Activated B cell treated with CpG ODN at 0.5 μM for 24 hours (primary cell): ENCODE measurements at regions not wholly inside any gene's neighbourhood (a gene's known extent, or its start where the extent isn't known, plus 50 kb on each side); places are given as distances from the start of the nearest gene placed in this dataset.

ENCODE experiments used
- ATAC-seq: fragments of 200-7000 bp; cut with Tn5 transposase; one replicate; pipeline ENCODE4 v1.10.0; 2021; ENCODE audit warnings: low read depth, mild to moderate bottlenecking, moderate library complexity
- CTCF ChIA-PET: fragments of 350-600 bp; sonication (Branson Sonifier 250); formaldehyde crosslinking; loops from one replicate; lab custom pipeline; 2021; ENCODE audit warnings: antibody characterized with exemption; lab: Charles Lee
- POLR2A ChIA-PET: fragments of 350-600 bp; sonication (Branson Sonifier 250); formaldehyde crosslinking; loops from one replicate; lab custom pipeline; 2021; ENCODE audit warnings: antibody characterized with exemption; lab: Charles Lee
- DNase-seq: peaks from one replicate; pipeline ENCODE4 v3.0.0; 2022
- H3K27ac Mint-ChIP-seq: one replicate; pipeline ENCODE4 v1.8.0; 2020; ENCODE audit warnings: mixed read lengths
- H3K27me3 Mint-ChIP-seq: one replicate; pipeline ENCODE4 v1.8.0; 2021; ENCODE audit warnings: mixed read lengths
- H3K36me3 Mint-ChIP-seq: one replicate; pipeline ENCODE4 v1.8.0; 2021; ENCODE audit warnings: low read depth, mixed read lengths
- H3K4me1 Mint-ChIP-seq: one replicate; pipeline ENCODE4 v1.8.0; 2021; ENCODE audit warnings: mixed read lengths
- H3K4me3 Mint-ChIP-seq: one replicate; pipeline ENCODE4 v1.8.0; 2020; ENCODE audit warnings: mild to moderate bottlenecking, mixed read lengths
- H3K9me3 Mint-ChIP-seq: one replicate; pipeline ENCODE4 v1.8.0; 2020; ENCODE audit warnings: mixed read lengths
- CTCF ChIP-seq: fragments of 200-600 bp; IDR thresholded peaks from one replicate; pipeline ENCODE4 v1.8.0; 2022; ENCODE audit warnings: antibody characterized with exemption, mild to moderate bottlenecking
- intact Hi-C: fragments of 100-400 bp; cut with micrococcal nuclease; formaldehyde crosslinking; loops from one replicate; pipeline ENCODE4 v1.15.1; 2024

GRCh38 chrY:21073079-21073478 is 317.2 kb downstream of the RPS4Y2 start:
- no peak overlapping the region for H3K4me3 Mint-ChIP-seq
- DNase-seq (no peak), ATAC-seq (no peak)
- no peaks in the 10 kb centered on the region for H3K4me1 Mint-ChIP-seq
- TF ChIP-seq CTCF = no peak
- no peak overlapping the region for H3K27ac Mint-ChIP-seq
- no peaks in the 10 kb centered on the region for H3K27me3 Mint-ChIP-seq
- H3K9me3 Mint-ChIP-seq = no peaks in the 10 kb centered on the region
- intact Hi-C loops = loop anchor here (1.0 to 10.0 kb wide), 2 partner anchors 48 to 187 kb away; no protein-coding TSS in a partner anchor
- ChIA-PET CTCF (no interaction called here), POLR2A (no interaction called here)
- H3K36me3 Mint-ChIP-seq = no peaks in the 10 kb centered on the region

- Mint-ChIP-seq H3K4me1 (no peaks in the 10 kb centered on the region), H3K27ac (no peak overlapping the region), H3K9me3 (no peaks in the 10 kb centered on the region), H3K36me3 (no peaks in the 10 kb centered on the region), H3K27me3 (no peaks in the 10 kb centered on the region), H3K4me3 (no peak overlapping the region)
- CTCF ChIA-PET = no interaction called here
- POLR2A ChIA-PET = no interaction called here
- intact Hi-C loops = loop anchor here (1.0 to 10.0 kb wide), 2 partner anchors 49 to 187 kb away; no protein-coding TSS in a partner anchor
- DNase-seq (no peak), ATAC-seq (no peak)
- TF ChIP-seq CTCF = no peak
These were observed 317.8 kb downstream of the RPS4Y2 start for GRCh38 chrY:21073641-21074260.

GRCh38 chrY:21075658-21076057 is 319.8 kb downstream of the RPS4Y2 start:
- Mint-ChIP-seq H3K36me3 (no peaks in the 10 kb centered on the region), H3K4me1 (no peaks in the 10 kb centered on the region), H3K4me3 (no peak overlapping the region), H3K9me3 (no peaks in the 10 kb centered on the region), H3K27ac (no peak overlapping the region), H3K27me3 (no peaks in the 10 kb centered on the region)
- ATAC-seq = no peak
- DNase-seq = no peak
- no peak for TF ChIP-seq CTCF
- POLR2A ChIA-PET = no interaction called here
- CTCF ChIA-PET = no interaction called here
- intact Hi-C loops = loop anchor here (10.0 kb wide), 1 partner anchor 51 kb away; no protein-coding TSS in a partner anchor

GRCh38 chrY:21079670-21080069 is 323.8 kb downstream of the RPS4Y2 start:
- intact Hi-C loops = loop anchor here (10.0 kb wide), 1 partner anchor 55 kb away; no protein-coding TSS in a partner anchor
- Mint-ChIP-seq H3K4me1 (no peaks in the 10 kb centered on the region), H3K4me3 (no peak overlapping the region), H3K36me3 (no peaks in the 10 kb centered on the region), H3K9me3 (no peaks in the 10 kb centered on the region), H3K27me3 (no peaks in the 10 kb centered on the region), H3K27ac (no peak overlapping the region)
- no peak for TF ChIP-seq CTCF
- ATAC-seq = no peak
- CTCF ChIA-PET = no interaction called here
- POLR2A ChIA-PET = no interaction called here
- no peak for DNase-seq

- CTCF ChIA-PET = no interaction called here
- DNase-seq (no peak), ATAC-seq (no peak)
- H3K4me3 Mint-ChIP-seq = no peak overlapping the region
- H3K27me3 Mint-ChIP-seq = no peaks in the 10 kb centered on the region
- peaks cover under 1% of the 10 kb centered on the region for H3K36me3 Mint-ChIP-seq
- H3K9me3 Mint-ChIP-seq = peaks cover 5% of the 10 kb centered on the region
- H3K27ac Mint-ChIP-seq = no peak overlapping the region
- H3K4me1 Mint-ChIP-seq = no peaks in the 10 kb centered on the region
- intact Hi-C loops = no loop called here
- POLR2A ChIA-PET = no interaction called here
- no peak for TF ChIP-seq CTCF
These were observed 326.0 kb downstream of the RPS4Y2 start for GRCh38 chrY:21081640-21082611.
